ENCODE measurements at regions not wholly inside any gene's neighbourhood (a gene's known extent, or its start where the extent isn't known, plus 50 kb on each side); places are given as distances from the start of the nearest gene placed in this dataset.
"Not testable (repeated sequence)": the region's sequence is repeated elsewhere in the genome, so short reads cannot be mapped to it uniquely, and the experiment has no call there.

GRCh38 chr14:105641075-105641937 is 114.9 kb downstream of the TMEM121 start:
- peaks cover 14% of the 10 kb centered on the region for H3K27me3 Mint-ChIP-seq (ENCODE audit: insufficient read depth, unreplicated experiment)
- H3K4me1 ChIP-seq: no peaks in the 10 kb centered on the region
- no peaks in the 10 kb centered on the region for H3K36me3 Mint-ChIP-seq (ENCODE audit: insufficient read depth, unreplicated experiment)
- H3K9me3 Mint-ChIP-seq (ENCODE audit: unreplicated experiment): no peaks in the 10 kb centered on the region
- no TSS peak for BruUV-seq (replicated peaks)
- no peak overlapping the region for H3K27ac Mint-ChIP-seq (ENCODE audit: unreplicated experiment)
- H3K4me3 Mint-ChIP-seq (ENCODE audit: unreplicated experiment): no peak overlapping the region
- H3K36me3 ChIP-seq (ENCODE audit: control insufficient read depth, insufficient read depth, low read length): no peaks in the 10 kb centered on the region
- intact Hi-C loops (cut with micrococcal nuclease; ENCODE audit: unreplicated experiment): no loop called here
- no peaks in the 10 kb centered on the region for H3K9me3 ChIP-seq
- no peak overlapping the region for H3K4me3 ChIP-seq (ENCODE audit: low read depth, low read length)
- DNase-seq: no peak
- CTCF ChIA-PET: no interaction called here
- H3K4me1 Mint-ChIP-seq (ENCODE audit: low read depth, unreplicated experiment): no peaks in the 10 kb centered on the region
- POLR2A ChIA-PET: no interaction called here
- TF ChIP-seq CTCF (IDR thresholded peaks at IDR 0.05; ENCODE audit: insufficient read depth in 1 of 2, low read depth in 1 of 2, low read length in 1 of 2, severe bottlenecking in 1 of 2, unreplicated experiment in 1 of 2): no peak
- H3K27me3 ChIP-seq (replicated peaks; ENCODE audit: control insufficient read depth, insufficient read depth, low read length): no peaks in the 10 kb centered on the region

- H3K36me3 ChIP-seq (ENCODE audit: control insufficient read depth, insufficient read depth, low read length); H3K9me3 ChIP-seq; H3K36me3 Mint-ChIP-seq (ENCODE audit: insufficient read depth, unreplicated experiment); DNase-seq; POLR2A ChIA-PET; H3K4me1 Mint-ChIP-seq (ENCODE audit: low read depth, unreplicated experiment); H3K4me3 Mint-ChIP-seq (ENCODE audit: unreplicated experiment); H3K4me3 ChIP-seq (ENCODE audit: low read depth, low read length); BruUV-seq (replicated peaks); H3K9me3 Mint-ChIP-seq (ENCODE audit: unreplicated experiment); H3K4me1 ChIP-seq; CTCF ChIA-PET; intact Hi-C loops (cut with micrococcal nuclease; ENCODE audit: unreplicated experiment); H3K27me3 ChIP-seq (replicated peaks; ENCODE audit: control insufficient read depth, insufficient read depth, low read length); H3K27ac Mint-ChIP-seq (ENCODE audit: unreplicated experiment): not testable (repeated sequence)
- H3K27me3 Mint-ChIP-seq (ENCODE audit: insufficient read depth, unreplicated experiment): peaks cover 15% of the 10 kb centered on the region
These were observed 115.6 kb downstream of the TMEM121 start for GRCh38 chr14:105641951-105642350.

- BruUV-seq (replicated peaks); H3K4me1 Mint-ChIP-seq (ENCODE audit: low read depth, unreplicated experiment); DNase-seq; H3K36me3 Mint-ChIP-seq (ENCODE audit: insufficient read depth, unreplicated experiment); CTCF ChIA-PET; H3K4me3 ChIP-seq (ENCODE audit: low read depth, low read length); intact Hi-C loops (cut with micrococcal nuclease; ENCODE audit: unreplicated experiment); H3K9me3 Mint-ChIP-seq (ENCODE audit: unreplicated experiment); H3K4me3 Mint-ChIP-seq (ENCODE audit: unreplicated experiment); H3K36me3 ChIP-seq (ENCODE audit: control insufficient read depth, insufficient read depth, low read length); POLR2A ChIA-PET; H3K9me3 ChIP-seq; H3K4me1 ChIP-seq; H3K27ac Mint-ChIP-seq (ENCODE audit: unreplicated experiment); H3K27me3 ChIP-seq (replicated peaks; ENCODE audit: control insufficient read depth, insufficient read depth, low read length): not testable (repeated sequence)
- H3K27me3 Mint-ChIP-seq (ENCODE audit: insufficient read depth, unreplicated experiment): peaks cover 15% of the 10 kb centered on the region
These were observed 116.1 kb downstream of the TMEM121 start for GRCh38 chr14:105642486-105642885.

GRCh38 chr14:105643406-105644052 is 117.1 kb downstream of the TMEM121 start:
- H3K4me3 Mint-ChIP-seq (ENCODE audit: unreplicated experiment); H3K36me3 Mint-ChIP-seq (ENCODE audit: insufficient read depth, unreplicated experiment); H3K4me1 ChIP-seq; H3K27me3 ChIP-seq (replicated peaks; ENCODE audit: control insufficient read depth, insufficient read depth, low read length); intact Hi-C loops (cut with micrococcal nuclease; ENCODE audit: unreplicated experiment); H3K27ac Mint-ChIP-seq (ENCODE audit: unreplicated experiment); H3K9me3 Mint-ChIP-seq (ENCODE audit: unreplicated experiment); DNase-seq; H3K36me3 ChIP-seq (ENCODE audit: control insufficient read depth, insufficient read depth, low read length); H3K4me3 ChIP-seq (ENCODE audit: low read depth, low read length); POLR2A ChIA-PET; H3K4me1 Mint-ChIP-seq (ENCODE audit: low read depth, unreplicated experiment); CTCF ChIA-PET; H3K9me3 ChIP-seq; BruUV-seq (replicated peaks): not testable (repeated sequence)
- peaks cover 21% of the 10 kb centered on the region for H3K27me3 Mint-ChIP-seq (ENCODE audit: insufficient read depth, unreplicated experiment)

- H3K36me3 Mint-ChIP-seq (ENCODE audit: insufficient read depth, unreplicated experiment); H3K36me3 ChIP-seq (ENCODE audit: control insufficient read depth, insufficient read depth, low read length); H3K4me3 ChIP-seq (ENCODE audit: low read depth, low read length); BruUV-seq (replicated peaks); CTCF ChIA-PET; H3K4me3 Mint-ChIP-seq (ENCODE audit: unreplicated experiment); intact Hi-C loops (cut with micrococcal nuclease; ENCODE audit: unreplicated experiment); H3K9me3 Mint-ChIP-seq (ENCODE audit: unreplicated experiment); H3K9me3 ChIP-seq; H3K27me3 ChIP-seq (replicated peaks; ENCODE audit: control insufficient read depth, insufficient read depth, low read length); H3K4me1 ChIP-seq; DNase-seq; POLR2A ChIA-PET; H3K27ac Mint-ChIP-seq (ENCODE audit: unreplicated experiment); H3K4me1 Mint-ChIP-seq (ENCODE audit: low read depth, unreplicated experiment): not testable (repeated sequence)
- H3K27me3 Mint-ChIP-seq (ENCODE audit: insufficient read depth, unreplicated experiment): peaks cover 22% of the 10 kb centered on the region
These were observed 117.7 kb downstream of the TMEM121 start for GRCh38 chr14:105644053-105644435.

GRCh38 chr14:105644457-105644856 is 118.1 kb downstream of the TMEM121 start:
- CTCF ChIA-PET; H3K27me3 ChIP-seq (replicated peaks; ENCODE audit: control insufficient read depth, insufficient read depth, low read length); H3K36me3 Mint-ChIP-seq (ENCODE audit: insufficient read depth, unreplicated experiment); H3K9me3 ChIP-seq; intact Hi-C loops (cut with micrococcal nuclease; ENCODE audit: unreplicated experiment); H3K9me3 Mint-ChIP-seq (ENCODE audit: unreplicated experiment); H3K36me3 ChIP-seq (ENCODE audit: control insufficient read depth, insufficient read depth, low read length); H3K4me3 ChIP-seq (ENCODE audit: low read depth, low read length); H3K27ac Mint-ChIP-seq (ENCODE audit: unreplicated experiment); DNase-seq; H3K4me1 ChIP-seq; H3K4me3 Mint-ChIP-seq (ENCODE audit: unreplicated experiment); BruUV-seq (replicated peaks); POLR2A ChIA-PET; H3K4me1 Mint-ChIP-seq (ENCODE audit: low read depth, unreplicated experiment): not testable (repeated sequence)
- peaks cover 24% of the 10 kb centered on the region for H3K27me3 Mint-ChIP-seq (ENCODE audit: insufficient read depth, unreplicated experiment)
